Activated naive CD4-positive, alpha-beta T cell (primary cell): ENCODE measurements at regions not wholly inside any gene's neighbourhood (a gene's known extent, or its start where the extent isn't known, plus 50 kb on each side); places are given as distances from the start of the nearest gene placed in this dataset.
"Not testable (repeated sequence)": the region's sequence is repeated elsewhere in the genome, so short reads cannot be mapped to it uniquely, and the experiment has no call there.

Source experiments
- DNase-seq, 4 experiments: peaks; one replicate each; lab custom pipeline; 2025; lab: John Stamatoyannopoulos, UW

DNA sequence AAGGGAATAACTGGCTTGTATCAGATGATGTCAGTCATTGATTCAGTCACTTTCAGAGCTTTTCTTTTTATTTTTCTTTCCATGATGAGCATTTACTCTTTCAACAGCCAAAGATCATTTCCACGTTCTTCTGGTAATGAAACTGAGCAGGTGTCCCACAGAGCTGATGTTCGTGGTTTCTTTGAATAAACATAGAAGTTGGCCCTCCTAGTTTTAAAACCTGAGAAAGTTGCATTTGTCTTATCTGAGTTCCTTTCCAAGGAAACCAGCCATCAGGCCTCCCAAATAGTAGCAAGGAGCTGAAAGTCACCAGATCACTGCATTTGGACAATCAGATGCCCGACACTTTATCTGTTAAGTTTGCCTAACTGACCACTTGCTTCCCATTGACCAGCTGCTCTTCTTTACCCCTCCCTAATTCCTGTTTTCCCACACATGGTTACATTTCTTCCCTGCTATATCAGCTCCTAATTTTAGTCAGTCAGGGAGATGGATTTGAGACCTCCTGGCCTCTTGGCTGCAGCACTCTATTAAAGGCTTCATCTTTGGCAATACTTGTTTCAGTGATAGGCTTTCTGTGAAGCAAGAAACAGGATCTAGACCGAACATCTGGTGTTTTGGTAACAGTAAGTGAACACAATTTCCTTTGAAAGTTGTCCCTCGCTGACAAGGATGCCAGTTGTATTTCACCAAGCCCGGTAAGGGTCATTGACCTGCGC is 420.8 kb downstream of the CHSY3 start:
- no peak for DNase-seq

DNA sequence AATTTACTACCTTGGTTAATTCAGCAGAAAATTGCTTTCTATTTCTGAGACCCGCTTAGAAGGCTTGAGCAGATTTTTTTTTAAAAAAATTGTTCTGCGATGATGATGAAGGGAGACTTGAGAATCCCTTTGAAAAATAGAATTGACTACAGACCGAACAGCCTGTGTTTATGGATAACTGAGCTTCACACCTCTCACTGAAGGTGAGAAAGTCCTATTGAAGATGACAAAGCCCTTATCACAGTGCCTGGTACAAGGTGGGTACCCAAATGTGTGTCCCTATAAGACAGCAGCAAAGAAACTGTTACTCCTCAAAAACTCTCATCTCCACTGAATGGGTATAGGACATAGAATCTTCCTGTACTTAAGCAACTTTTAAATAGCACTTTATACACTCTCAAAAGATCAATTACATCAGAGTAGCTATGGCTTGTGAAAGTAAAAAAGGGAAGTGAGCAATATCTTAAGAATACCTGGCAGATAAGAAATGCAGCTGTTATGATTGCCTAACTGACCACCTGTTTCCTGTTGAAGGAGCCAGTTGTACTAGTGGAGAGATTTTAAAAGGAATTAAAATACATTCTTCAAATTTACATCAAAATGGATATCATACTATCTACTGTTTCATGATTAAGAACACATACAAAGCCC is 419.7 kb downstream of the CHSY3 start:
- DNase-seq: no peak

DNA sequence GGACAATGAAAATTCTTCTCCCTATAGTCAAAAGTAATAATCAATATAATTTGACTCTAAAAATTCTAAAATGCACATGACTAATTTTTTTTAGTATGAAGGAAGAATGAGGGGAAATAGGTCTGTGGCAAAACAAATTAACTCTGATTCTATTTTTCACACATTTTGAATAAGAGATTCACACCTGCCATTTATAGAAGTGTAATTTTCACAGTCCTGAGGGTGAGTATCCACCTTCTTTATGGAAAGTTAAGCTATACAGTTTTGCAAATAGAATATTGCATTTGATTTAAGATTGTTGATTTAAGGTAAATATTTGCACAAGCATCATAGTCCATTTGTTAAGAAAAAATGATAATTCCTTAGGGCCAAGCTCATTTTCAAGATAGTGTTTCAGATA is 417.7 kb downstream of the CHSY3 start:
- no peak for DNase-seq

DNA sequence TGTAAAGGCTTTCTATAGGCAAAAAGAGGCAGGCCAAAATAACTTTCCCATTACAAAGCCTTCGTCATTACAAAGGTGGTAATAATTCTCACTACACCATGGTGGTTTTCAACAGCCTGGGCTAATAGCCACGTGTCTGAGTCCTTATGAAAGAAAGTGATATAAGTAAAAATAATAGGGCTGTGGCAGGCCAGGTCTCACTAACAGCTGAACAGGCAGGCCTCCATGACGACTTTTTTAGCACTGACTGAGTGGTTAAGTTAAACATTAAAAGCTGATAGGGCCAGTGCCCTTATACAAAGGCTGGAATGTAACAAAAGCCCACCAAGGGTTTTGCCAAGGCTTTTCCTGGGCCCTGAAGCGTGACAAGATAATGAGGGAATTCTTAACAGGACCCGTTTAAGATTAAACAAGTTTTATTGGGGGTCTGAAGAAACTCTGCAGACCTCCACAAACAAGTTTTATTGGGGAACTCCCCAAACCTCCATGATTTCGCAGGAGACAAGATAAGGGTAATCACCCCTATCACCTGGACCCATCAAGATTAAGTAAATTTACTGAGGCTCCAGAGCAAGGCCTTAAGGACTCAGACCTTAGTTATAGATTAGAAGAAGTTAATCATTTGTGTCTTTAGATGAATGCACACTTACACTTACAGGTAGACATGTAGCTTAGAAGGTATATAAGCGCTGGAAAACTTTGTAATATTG is 412.9 kb downstream of the CHSY3 start:
- DNase-seq: no peak

DNA sequence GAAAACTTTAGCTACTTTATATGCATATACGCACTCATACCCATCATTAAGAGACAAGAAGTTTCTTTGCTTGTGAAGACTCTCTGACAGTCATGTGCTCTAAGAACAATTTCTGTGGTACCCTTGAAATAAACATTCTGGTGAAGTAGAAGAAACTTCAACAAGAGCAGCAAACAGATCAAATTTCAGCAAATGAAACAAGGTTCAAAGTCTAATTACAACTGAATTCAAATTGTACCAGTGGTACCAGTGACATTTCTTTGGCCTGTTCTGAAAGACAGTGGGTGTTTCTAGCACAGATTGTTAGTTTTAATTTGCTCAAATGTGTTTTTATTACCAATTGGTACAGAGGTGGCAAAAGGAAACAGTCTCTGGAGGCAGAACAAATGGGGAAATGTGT is 391.0 kb downstream of the CHSY3 start:
- no peak for DNase-seq

DNA sequence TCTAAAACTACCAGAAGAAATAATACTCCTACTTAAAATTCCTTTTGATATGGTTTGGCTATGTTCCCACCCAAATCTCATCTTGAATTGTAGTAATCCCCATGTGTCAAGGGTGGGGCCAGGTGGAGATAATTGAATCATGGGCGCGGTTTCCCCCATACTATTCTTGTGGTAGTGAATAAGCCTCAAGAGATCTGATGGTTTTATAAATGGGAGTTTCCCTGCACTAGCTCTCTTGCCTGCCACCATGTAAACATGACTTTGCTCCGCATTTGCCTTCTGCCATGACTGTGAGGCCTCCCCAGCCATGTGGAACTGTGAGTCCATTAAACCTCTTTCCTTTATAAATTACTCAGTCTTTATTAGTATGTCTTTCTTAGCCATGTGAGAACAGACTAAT is 390.5 kb downstream of the CHSY3 start:
- not testable (repeated sequence) for DNase-seq

DNA sequence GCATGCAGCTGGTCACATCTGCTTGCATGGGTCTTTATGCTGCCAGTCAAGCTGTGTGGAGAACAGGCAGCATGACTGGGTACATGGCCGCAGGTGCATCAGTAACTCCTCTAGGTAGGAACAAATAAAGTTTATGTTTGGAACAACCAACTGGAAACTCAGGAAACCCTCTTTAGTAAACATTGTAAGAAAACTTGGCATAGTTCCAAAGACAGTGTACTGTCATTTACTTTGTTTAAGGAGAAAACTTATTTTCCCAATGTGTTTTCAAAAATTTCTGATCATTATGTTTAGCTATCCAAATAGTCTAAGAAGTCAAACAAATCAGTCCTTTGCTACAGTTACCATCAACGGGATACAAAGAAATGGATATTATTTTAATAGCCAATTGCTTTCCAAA is 386.0 kb downstream of the CHSY3 start:
- DNase-seq: no peak

DNA sequence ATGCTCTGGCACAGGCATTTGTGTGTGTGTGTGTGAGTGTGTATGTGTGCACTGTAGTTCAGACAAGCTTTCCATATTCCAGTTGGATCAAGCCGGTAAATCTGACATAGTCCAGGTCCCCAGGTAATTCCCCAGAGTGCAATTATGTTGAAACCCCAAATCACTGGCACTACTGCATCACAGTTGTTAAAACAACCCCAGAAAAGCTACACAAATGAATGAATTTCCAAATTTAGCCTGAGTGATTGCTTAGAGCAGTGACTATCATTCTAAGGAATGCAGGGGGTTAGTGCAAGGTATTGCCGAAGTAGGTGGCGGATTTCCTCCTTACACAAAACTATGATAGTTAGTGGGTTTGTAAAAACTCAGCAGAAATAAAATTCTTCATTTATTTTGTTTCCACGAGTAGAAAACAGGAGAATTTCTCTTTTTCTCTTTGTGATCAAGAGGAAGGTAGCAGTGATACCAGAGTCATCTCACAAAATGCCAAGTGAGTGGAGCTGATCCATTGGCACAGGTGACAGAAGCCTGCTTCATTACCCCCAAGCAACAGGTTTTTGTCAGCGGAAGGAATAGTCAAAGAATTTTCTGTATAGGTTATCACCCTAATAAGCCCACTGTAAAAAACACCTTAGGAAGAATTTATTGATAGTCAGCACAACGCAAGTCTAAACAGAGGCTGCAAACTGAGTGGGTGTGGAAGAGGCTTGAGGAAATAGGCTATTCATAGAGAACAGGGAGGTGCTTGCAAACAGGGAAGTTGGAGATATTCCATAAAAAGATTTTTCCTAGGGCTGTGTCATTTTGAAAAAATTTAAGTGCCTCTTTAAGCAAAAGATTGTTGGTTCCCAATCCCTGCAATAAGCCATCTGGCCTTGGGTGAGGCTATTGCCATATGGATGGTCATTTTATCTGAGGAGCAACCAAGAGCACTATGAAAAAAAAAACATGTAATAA is 385.1 kb downstream of the CHSY3 start:
- no peak for DNase-seq

DNA sequence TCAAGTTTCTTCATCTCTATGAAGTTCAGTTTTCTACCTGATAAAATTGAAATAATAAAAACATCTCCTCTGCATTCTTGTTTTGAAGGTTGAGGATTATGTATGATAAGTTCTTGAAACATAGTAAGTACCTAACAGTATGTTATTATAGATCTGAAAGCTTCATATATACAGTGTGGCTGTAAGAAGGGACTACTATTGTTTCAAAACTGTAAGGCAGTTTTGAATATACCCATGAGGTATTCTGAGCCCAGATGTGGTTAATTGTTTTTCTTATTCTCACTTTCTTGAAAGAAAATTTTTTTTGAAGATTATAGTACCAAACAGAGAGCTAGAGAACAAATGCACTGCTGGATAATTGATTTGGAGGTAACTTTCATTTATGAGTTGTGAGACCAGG is 383.2 kb downstream of the CHSY3 start:
- no peak for DNase-seq

DNA sequence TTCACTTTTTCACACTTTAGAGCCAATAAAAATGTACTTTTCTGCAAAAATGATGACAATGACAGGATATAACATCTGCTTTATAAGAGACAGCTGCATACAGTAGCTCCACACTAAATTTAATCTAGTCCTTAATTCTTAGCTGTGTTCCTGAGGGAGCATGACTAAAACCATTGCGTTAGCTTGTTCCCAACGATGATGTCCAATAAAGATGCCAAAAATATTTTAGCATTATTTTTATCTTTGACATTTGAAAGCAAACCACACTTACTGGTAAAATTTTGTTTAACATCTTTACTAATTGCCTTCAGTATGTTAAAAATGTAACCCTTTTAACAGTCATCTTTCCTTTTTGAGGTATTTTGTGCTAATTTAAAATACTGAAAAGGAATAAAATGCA is 382.7 kb downstream of the CHSY3 start:
- no peak for DNase-seq

DNA sequence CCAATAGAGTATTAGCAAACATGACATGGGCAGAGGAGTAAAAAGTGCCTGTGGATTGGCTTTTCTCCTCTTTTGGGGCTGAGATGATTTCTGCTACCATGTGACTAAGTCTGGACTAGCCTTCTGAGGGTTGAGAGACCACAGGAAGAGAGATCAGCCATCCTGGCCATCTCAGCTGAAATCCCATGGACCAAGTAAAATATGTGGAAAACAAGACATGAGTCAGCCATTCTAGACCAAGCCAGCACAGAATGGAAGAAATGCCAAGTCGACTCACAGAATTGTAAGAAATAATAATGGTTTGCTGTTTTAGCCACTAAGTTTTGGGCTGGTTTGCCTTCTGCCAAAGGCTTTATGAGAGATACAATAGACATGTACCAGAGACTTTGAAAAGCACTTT is 377.8 kb downstream of the CHSY3 start:
- DNase-seq: no peak

DNA sequence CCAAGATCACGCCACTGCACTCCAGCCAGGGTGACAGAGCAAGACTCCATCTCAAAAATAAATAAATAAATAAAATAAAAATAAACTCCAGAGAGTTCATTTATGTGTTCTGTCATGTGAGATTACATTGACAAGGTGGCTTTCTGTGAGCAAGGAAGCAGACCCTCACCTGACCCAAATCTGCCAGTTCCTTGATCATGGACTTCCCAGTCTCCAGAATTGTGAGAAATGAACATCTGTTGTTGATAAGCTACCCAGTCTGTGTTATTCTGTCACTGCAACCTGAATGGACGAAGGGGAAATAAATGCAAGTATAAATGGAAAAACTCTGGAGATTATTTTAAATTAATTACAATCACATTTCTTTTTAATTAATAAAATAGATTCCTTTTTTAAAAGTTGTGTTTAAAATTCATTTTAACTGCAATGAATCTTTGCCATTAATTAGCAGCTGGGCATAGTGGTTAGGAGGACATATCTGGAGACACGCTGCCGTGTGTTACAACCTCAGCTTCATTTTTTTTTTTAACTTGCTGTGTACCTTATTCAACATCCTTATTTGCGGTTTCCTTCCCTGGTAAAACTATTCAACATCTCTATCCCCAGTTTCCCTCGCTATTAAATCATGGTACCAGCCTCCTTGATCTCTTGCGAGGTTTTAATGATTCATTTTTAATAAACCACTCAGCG is 376.4 kb downstream of the CHSY3 start:
- DNase-seq: no peak

DNA sequence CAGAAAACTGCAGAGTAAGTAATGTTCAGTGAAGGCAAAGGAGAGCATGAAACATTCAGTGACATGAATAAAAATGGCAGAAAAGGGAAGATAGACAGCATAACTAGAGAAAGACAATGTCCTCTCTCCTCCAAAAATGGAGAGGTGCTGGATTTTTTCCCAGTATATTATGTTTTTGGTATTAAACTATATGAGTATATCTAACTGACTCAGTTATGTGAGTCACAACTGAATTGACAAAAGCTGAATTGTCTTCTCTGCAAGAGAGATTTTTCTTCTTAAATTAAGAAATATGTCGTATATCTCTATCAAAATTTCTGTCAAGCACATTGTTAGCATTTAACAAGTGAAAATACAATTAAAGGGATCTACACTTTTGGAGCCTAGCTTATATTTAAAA is 375.1 kb downstream of the CHSY3 start:
- DNase-seq: no peak

DNA sequence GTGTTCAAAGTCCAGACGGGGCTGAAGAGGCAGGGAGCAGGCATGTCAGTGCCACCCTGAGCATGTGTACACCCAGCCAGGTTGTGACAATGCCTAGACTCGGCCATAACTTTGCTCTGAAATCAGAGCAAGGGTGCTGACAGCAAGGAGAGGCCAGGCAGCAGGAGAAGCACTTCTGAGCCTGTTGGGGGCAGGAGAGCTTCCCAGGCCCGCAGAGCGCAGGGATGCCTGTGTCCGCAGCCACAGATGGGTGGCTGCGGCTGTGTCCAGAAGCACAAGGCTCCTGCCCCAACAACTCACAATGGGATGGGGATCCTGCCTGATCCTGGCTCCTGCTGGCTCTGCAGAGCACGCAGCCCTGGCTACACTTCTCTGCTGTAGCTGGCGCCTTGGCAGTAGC is 373.9 kb downstream of the CHSY3 start:
- no peak for DNase-seq

DNA sequence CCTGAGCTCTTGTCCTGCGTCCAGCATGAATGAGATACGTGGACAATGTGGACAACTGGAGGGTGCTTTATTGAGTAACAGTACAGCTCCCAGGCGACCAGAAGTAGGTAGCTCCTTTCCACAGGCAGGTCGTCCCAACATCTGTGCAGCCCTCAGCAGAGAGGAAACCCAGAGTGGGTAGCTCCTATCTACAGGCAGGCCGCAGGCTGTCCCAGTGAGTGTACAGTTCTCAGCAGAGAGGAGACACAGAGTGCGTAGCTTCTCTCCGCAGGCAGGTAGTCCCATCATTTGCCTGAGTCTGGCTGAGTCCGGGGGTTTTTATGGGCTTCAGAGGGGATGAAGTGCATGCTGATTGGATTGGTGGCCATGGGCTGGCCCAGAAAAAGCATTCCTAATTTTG is 373.3 kb downstream of the CHSY3 start:
- DNase-seq: no peak

DNA sequence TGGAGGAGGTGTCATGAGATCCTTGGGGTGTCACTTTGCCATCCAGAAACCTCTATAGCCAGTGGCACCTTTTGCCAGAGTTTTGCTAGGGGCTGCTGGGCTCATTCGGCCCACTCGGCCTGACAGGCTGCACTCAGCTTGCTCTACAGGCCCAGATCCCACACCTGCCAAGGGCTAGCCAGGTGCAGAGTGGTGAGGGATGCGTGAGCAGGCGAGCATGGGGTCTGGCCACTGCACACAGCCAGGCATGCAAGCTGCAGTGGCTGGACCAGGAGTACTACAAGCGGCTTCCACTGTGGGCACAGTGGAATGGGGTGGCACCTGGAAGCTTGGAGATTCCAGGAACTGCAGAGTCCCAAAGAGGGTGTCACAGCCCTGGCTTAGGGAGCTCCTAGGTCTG is 372.7 kb downstream of the CHSY3 start:
- DNase-seq: no peak

DNA sequence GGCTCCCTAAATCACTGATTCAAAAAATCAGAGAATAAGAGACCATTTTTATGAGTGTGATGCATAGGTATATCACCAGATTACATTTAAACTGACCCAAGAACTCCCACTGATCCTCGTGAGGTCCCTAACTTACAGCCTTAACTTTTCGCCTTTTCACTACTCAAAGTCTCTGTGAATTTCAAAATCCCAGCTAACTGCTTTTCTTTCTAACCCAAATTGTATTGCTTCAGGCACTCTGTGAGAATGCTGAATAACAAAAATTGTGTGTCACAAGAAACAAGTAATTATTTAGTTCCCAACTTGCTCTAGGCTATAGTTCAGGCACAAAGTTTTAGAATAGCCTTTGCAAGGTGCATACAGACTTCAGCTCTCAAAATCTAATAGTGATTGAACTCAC is 368.6 kb downstream of the CHSY3 start:
- no peak for DNase-seq

DNA sequence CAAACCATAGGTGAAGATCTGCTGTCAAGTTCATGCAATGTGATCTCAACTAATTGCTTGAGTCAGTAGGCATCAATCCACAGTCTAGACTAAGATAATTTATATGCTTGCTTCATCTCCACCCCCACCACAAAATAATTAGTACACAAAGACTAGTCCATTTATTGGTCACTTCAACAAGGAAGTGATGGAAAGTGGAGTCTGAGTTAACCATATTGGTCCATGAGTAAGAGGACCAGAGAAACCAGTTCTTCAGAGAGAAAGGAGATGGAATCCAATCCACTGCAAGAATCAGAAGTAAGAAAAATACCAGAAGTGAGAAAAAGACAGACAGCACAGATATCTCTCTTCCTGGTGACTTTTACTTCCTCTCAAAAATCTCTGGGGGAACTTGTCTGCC is 366.5 kb downstream of the CHSY3 start:
- DNase-seq: no peak

DNA sequence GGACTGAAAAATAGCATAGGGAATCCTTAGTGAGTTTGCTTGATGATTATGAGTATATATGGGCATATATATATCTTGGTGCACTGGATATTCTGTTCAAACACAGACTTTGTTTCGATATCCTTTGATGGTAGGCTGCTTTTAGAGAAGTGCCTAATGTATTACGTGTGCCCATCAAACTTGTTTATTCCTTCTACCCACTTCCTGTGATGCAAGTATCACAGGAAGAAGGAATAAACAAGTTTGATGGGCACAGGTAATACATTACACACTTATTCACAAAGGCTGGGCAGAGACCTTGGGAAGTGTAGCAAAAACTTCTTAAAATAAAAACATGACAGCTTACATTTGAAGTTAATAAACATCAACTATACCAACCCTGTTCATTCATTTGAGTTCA is 364.2 kb downstream of the CHSY3 start:
- no peak for DNase-seq

DNA sequence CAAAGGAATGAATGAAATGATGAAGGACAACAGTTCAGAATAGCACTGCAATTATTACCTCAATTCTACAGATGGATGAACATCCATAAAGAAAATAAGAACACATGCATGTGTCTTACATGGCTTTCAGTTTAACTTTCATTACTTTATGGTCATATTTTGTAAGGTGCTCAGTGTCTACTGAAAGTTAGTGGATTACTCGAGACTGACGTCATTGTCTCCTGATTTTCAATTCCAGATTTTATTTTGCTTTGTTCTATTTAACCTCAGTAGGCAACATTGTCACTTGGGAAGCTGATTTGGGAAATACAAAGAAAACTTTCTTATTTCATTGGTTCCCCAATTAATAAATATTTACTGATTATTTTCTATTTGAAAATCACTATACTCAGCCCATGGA is 363.7 kb downstream of the CHSY3 start:
- DNase-seq: no peak

DNA sequence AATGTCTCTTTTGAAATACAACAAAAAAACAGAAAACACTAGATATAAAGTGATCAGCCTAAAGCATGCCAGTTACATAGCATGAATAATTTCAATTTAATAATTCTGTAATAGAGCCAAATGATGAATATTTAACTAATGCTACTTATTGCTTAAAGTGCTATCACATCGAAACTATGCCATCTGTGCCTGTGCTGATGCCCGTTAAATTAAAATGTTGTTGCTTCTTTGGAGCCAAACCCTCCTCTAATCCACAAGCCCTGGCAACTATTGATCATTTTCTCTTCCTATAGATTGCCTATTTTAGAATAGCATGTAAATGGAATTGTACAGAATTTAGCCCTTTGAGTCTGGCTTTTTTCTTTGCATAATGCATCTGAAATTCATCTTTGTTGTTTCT is 356.2 kb downstream of the CHSY3 start:
- DNase-seq: no peak

DNA sequence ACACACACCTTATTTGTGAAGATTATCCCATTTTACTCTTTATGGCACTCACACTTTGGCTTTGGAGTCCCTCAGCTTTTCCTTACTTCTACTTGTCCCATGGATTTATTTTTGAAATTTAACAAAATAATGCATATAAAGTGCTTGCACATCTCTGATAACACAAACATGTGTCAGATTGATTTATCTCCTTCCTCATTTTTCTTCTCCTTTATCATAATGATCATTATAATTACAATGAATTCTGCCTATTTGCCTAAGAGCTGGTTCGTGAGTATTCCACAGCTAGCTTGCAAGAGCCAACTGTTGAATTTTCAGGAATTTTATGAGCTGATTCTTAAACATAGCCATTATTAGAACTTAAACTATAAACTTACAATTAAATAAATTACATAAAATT is 347.7 kb downstream of the CHSY3 start:
- no peak for DNase-seq
